ENCODE measurements at regions not wholly inside any gene's neighbourhood (a gene's known extent, or its start where the extent isn't known, plus 50 kb on each side); places are given as distances from the start of the nearest gene placed in this dataset.

GRCh38 chr10:36118314-36118713 lies 476.2 kb upstream of the FZD8 start:
- H4K20me1 ChIP-seq (ENCODE audit: insufficient read depth, low read length, poor library complexity, severe bottlenecking) = no peaks in the 10 kb centered on the region
- H3F3A ChIP-seq (ENCODE audit: low read depth) = no peaks in the 10 kb centered on the region
- H3K27me3 ChIP-seq (ENCODE audit: insufficient read depth, low read length, poor library complexity, severe bottlenecking) = no peaks in the 10 kb centered on the region
- H3K4me3 ChIP-seq (ENCODE audit: low read length, poor library complexity, severe bottlenecking) = no peak overlapping the region
- H3K4me2 ChIP-seq (ENCODE audit: low read depth, low read length, poor library complexity, severe bottlenecking) = no peak overlapping the region
- H3K9me3 ChIP-seq (ENCODE audit: insufficient read depth, low read depth, low read length) = no peaks in the 10 kb centered on the region
- no peak for TF ChIP-seq EZH2phosphoT487 (IDR thresholded peaks at IDR 0.05; ENCODE audit: borderline replicate concordance)
- TF ChIP-seq, protein P1, sequence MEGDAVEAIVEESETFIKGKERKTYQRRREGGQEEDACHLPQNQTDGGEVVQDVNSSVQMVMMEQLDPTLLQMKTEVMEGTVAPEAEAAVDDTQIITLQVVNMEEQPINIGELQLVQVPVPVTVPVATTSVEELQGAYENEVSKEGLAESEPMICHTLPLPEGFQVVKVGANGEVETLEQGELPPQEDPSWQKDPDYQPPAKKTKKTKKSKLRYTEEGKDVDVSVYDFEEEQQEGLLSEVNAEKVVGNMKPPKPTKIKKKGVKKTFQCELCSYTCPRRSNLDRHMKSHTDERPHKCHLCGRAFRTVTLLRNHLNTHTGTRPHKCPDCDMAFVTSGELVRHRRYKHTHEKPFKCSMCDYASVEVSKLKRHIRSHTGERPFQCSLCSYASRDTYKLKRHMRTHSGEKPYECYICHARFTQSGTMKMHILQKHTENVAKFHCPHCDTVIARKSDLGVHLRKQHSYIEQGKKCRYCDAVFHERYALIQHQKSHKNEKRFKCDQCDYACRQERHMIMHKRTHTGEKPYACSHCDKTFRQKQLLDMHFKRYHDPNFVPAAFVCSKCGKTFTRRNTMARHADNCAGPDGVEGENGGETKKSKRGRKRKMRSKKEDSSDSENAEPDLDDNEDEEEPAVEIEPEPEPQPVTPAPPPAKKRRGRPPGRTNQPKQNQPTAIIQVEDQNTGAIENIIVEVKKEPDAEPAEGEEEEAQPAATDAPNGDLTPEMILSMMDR (conservative IDR thresholded peaks at IDR 0.05; ENCODE audit: low read length) = no peak
- H3K79me2 ChIP-seq (ENCODE audit: insufficient read depth, low read length) = no peaks in the 10 kb centered on the region
- H3K9ac ChIP-seq (ENCODE audit: low read depth, low read length, poor library complexity, severe bottlenecking) = no peak overlapping the region
- no peak overlapping the region for H2AFZ ChIP-seq (ENCODE audit: low read length)
- H3K4me1 ChIP-seq (ENCODE audit: insufficient read depth, low read length, poor library complexity, severe bottlenecking) = no peaks in the 10 kb centered on the region
- H3K9me2 ChIP-seq (replicated peaks; ENCODE audit: low read depth, low read length) = no peaks in the 10 kb centered on the region
- H3K36me3 ChIP-seq (ENCODE audit: insufficient read depth, low read length) = no peaks in the 10 kb centered on the region

DNA sequence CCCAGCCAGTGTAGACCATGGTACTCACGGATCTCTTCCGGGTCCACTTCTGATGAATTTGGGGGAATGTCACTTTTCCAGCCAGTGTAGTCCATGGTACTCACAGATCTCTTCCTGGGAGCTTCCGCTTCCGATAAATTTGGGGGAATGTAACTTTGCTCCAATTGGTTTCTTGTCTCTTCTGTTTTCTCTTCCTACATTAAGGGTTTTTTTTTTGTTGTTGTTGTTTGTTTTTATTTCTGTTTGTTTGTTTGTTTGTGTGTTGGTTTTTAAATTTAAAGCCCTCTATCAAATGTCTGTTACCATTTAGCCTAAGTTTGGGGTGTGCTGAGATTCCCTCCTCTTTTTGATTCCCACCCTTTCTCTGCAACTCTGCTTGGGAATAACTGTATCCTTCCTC lies 475.8 kb upstream of the FZD8 start:
- H4K20me1 ChIP-seq (ENCODE audit: insufficient read depth, low read length, poor library complexity, severe bottlenecking) = no peaks in the 10 kb centered on the region
- no peaks in the 10 kb centered on the region for H3K4me1 ChIP-seq (ENCODE audit: insufficient read depth, low read length, poor library complexity, severe bottlenecking)
- no peaks in the 10 kb centered on the region for H3F3A ChIP-seq (ENCODE audit: low read depth)
- H3K36me3 ChIP-seq (ENCODE audit: insufficient read depth, low read length) = no peaks in the 10 kb centered on the region
- no peak overlapping the region for H3K4me3 ChIP-seq (ENCODE audit: low read length, poor library complexity, severe bottlenecking)
- H3K79me2 ChIP-seq (ENCODE audit: insufficient read depth, low read length) = no peaks in the 10 kb centered on the region
- no peak overlapping the region for H2AFZ ChIP-seq (ENCODE audit: low read length)
- no peak for TF ChIP-seq EZH2phosphoT487 (IDR thresholded peaks at IDR 0.05; ENCODE audit: borderline replicate concordance)
- TF ChIP-seq, protein P1 (conservative IDR thresholded peaks at IDR 0.05; ENCODE audit: low read length) = no peak
- H3K9me3 ChIP-seq (ENCODE audit: insufficient read depth, low read depth, low read length) = no peaks in the 10 kb centered on the region
- no peaks in the 10 kb centered on the region for H3K9me2 ChIP-seq (replicated peaks; ENCODE audit: low read depth, low read length)
- H3K27me3 ChIP-seq (ENCODE audit: insufficient read depth, low read length, poor library complexity, severe bottlenecking) = no peaks in the 10 kb centered on the region
- H3K9ac ChIP-seq (ENCODE audit: low read depth, low read length, poor library complexity, severe bottlenecking) = no peak overlapping the region
- no peak overlapping the region for H3K4me2 ChIP-seq (ENCODE audit: low read depth, low read length, poor library complexity, severe bottlenecking)

GRCh38 chr10:36117231-36117630 lies 475.1 kb upstream of the FZD8 start:
- Histone ChIP-seq H3K9ac (ENCODE audit: low read depth, low read length, poor library complexity, severe bottlenecking) (no peak overlapping the region), H3K9me3 (ENCODE audit: insufficient read depth, low read depth, low read length) (no peaks in the 10 kb centered on the region), H3K4me3 (ENCODE audit: low read length, poor library complexity, severe bottlenecking) (no peak overlapping the region), H3K27me3 (ENCODE audit: insufficient read depth, low read length, poor library complexity, severe bottlenecking) (no peaks in the 10 kb centered on the region), H2AFZ (ENCODE audit: low read length) (no peak overlapping the region), H3K4me2 (ENCODE audit: low read depth, low read length, poor library complexity, severe bottlenecking) (no peak overlapping the region), H3F3A (ENCODE audit: low read depth) (no peaks in the 10 kb centered on the region), H4K20me1 (ENCODE audit: insufficient read depth, low read length, poor library complexity, severe bottlenecking) (no peaks in the 10 kb centered on the region), H3K36me3 (ENCODE audit: insufficient read depth, low read length) (no peaks in the 10 kb centered on the region), H3K4me1 (ENCODE audit: insufficient read depth, low read length, poor library complexity, severe bottlenecking) (no peaks in the 10 kb centered on the region), H3K9me2 (replicated peaks; ENCODE audit: low read depth, low read length) (no peaks in the 10 kb centered on the region), H3K79me2 (ENCODE audit: insufficient read depth, low read length) (no peaks in the 10 kb centered on the region)
- TF ChIP-seq, protein P1 (conservative IDR thresholded peaks at IDR 0.05; ENCODE audit: low read length) = no peak
- TF ChIP-seq EZH2phosphoT487 (IDR thresholded peaks at IDR 0.05; ENCODE audit: borderline replicate concordance) = no peak

Measured in Loucy (cell line).